GM21390 (cell line): ENCODE measurements at regions not wholly inside any gene's neighbourhood (a gene's known extent, or its start where the extent isn't known, plus 50 kb on each side); places are given as distances from the start of the nearest gene placed in this dataset.

Source experiments
- ATAC-seq: cut with Tn5 transposase; IDR thresholded peaks from one replicate; pipeline ENCODE4 v1.9.1; 2021; ENCODE audit not compliant: unreplicated experiment

DNA sequence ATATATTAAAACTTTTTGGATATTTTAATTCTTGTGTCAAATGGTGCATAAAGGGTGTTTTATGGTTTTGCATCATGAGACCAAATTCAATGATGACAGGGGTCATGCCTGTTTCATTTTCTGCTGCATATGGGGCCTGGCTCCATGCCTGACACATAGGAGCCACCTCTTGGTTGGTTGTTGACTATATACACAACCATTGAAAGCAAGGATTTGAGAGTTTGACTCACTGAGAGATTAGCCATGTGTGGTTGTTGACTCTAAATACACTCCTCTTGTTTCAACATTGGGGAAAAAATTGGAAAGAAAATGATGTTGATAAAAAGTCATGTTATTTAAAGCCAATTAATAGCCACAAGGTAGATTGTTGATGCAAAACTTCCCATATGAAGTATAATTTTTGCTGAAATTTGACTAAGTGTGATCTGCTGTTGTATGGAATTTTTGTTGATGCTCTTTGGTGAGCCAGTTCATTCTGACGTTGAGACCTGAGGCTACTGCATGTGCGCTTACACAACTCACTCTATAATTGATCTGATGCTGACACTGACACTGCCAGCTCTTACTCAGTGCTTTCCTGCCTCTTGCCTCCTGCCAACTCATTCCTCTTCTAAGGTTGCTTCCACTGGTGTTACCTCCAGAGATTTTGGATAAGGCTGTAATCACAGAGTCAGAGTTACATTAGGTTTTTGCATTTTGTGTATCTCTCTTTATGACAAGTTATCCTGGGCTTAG is 446.2 kb upstream of the SLC14A2 start:
- no peak for ATAC-seq

DNA sequence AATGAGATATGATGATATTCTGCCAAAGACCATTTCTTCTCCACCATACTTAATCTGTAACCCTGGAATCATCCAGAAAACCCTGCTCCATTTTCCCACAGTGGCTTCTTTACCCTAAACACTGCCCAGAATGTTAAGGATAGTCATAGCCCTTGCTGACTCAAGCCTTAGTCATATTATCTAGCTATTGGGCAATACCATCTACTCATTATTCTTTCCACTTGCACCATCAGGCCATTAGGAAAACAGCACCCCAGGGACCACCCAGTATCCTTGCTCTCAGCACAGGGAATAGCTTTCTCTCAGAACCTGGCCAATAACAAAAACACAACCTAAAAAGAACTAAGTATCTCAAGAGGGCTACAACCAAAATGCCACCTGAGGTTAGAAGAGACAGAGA is 445.7 kb upstream of the SLC14A2 start:
- no peak for ATAC-seq

DNA sequence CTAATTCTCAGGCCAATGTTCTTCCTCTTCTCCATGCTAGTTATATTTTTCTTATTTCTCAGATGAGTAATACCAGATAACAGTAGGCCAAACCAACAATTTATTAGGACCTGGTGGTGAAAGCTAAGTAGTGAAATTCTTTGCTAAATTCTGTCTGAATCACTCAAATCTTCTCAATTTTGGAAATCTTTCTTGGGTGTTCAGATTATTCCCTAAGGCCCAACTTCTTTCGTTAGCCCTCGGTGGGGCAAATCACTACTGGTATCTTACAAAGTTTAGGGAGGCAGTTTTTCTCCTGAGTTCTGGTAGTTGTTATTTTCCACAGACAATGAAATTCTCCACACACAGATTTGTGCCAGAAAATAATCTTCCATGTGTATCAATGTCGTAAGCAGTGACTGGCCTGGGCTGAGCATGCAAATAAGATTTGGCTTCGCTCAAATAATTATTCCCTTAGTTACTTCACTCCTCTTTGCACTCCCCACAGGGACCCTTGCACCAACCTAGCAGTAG is 443.5 kb upstream of the SLC14A2 start:
- ATAC-seq, result no peak

DNA sequence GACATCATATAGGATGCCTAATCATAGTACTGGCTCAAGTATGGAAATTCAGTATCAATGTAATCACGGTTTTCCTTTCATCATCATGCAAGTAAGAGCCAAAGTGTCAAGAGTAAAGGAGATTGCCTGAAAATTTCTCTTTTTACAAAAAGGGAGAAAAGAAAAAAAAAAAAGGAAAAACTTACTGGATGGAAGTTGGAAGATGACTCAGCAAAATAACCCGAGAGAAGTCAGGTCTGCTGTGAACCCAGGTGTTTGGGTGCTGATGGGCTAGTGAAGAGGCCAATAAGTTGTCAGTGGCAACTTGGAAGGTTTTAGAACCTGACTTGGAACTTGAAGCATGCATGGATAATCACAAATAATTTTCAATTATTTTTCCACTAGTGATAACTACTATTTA is 441.9 kb upstream of the SLC14A2 start:
- ATAC-seq, result no peak

DNA sequence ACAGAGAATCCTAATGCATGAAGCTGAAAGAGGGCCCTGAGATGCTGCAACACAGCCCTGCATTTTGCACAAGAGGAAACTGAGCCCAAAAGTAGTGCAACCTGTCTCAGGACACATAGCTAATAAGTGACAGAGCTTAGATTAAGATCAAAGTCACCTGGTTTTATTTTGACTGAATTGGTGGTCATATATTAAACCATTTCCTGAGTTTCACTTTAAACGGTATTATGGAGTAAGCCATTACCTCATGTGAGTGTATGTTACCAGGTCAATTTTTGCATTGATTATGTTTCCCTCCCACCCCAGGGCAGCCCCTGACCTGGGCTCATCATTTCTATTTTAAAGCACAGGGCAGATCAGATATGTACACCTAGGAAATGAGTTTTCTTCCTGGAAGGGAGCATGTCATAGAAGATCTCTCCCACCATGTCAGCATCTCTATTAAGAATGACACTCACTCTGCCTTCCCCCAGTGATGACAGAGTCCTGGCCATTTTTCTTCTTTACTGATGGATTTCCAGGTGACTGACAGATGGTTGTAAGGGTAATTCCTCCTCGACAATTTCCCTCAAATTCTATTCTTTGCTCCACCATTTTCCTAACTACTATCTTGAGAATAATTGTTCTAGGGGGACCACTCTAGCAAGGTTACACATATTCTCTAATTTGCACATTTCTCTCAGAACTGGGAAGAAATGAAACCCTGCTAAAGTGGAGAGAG is 441.3 kb upstream of the SLC14A2 start:
- peak; percentile 37 for ATAC-seq

DNA sequence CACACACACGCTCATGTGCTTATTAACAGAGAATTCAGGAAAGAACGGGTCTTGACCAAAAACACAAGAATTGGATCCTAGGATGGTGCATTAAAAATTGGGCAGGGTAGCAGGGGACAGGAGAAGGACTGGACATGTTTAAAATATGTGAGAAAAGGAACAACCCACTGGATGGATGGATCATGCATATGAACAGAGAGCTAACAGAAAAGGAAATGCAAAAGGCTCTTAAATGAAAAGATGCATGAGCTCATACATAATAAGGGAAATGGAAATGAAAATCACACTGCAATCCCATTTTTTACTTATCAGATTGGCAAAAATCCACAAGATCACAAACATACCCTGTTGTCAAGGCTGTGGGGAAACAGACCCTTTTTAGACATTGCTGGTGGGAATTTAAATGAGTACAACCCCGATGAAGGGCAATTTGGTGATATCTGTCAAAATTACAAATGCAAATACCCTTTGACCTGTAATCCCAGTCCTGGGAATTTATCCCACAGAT is 440.6 kb upstream of the SLC14A2 start:
- ATAC-seq, result no peak

DNA sequence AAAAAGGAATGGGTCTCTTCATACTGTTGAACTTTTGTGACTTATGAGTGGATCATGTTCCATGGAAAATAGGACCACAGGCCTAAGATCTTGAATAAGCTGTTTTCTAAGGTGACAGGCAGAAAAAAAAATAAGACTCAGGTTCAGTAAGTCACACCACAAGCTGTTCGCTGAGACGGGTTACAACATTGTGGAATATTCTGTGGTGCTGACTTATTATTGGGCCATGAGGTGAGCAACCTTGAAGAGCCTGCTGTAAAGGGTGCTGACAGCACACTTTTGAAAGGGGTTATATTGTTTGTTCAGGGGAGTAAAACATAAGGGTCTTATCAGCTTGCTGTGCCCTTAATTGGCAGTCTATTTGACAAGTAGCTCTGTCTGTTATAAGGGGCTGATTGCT is 439.8 kb upstream of the SLC14A2 start:
- no peak for ATAC-seq

DNA sequence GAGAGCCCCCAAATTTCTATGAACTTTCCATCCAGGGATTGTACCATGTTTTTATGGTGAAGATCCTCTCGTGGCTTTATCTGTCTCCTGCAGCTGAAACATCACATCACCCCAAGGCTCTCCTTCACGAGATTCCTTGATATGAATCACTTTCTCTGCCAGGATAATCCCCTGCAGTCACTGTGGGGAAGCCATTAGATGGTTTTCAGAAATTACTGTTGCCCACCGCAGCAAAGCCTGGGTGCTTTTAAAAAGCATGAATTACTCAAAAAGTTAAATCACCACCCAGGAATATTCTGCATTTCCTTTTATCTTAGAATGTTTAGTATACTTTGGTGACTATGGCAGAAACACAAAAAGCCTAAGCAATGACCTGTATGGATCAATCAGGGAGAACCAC is 428.4 kb upstream of the SLC14A2 start:
- no peak for ATAC-seq

DNA sequence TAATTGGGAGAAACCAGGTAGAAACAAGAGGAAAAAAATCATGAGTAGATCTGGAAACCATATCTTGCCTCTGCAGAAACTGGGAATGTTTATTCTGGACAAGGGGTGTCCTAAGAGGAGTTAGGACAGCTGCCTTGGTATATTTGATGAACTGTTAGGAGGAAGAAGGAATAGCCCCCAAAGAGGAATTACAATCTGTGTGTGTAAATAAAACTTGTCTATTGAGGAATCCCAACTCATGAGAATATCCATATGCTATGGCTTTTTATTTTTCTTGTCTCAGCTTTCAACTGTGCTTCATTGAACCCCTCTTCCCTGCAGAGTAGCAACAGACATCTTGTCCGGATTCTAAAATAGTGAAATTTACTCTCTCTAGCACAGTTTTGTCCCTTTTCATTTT is 423.5 kb upstream of the SLC14A2 start:
- no peak for ATAC-seq

DNA sequence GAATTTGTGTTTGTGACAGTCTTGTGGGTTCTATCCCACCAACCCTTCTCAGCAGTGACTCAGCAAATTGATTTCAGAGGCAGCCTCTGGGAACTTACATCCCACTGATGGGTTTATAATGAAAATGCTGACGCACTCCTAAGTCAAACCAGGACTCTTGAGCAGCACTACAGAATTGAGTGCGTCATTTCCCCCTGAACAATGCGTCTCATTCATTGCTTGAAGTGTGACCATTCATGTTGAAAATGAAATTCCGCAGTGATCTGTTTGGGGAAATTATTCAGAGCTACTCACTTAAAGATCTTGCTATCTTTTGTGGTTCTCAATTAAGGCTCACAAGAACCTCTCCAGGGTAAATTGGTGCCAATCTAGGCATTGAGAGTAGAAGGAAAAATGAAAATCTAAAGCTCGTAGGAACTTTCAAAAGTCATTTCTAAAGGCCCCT is 417.7 kb upstream of the SLC14A2 start:
- peak; percentile 98 for ATAC-seq

DNA sequence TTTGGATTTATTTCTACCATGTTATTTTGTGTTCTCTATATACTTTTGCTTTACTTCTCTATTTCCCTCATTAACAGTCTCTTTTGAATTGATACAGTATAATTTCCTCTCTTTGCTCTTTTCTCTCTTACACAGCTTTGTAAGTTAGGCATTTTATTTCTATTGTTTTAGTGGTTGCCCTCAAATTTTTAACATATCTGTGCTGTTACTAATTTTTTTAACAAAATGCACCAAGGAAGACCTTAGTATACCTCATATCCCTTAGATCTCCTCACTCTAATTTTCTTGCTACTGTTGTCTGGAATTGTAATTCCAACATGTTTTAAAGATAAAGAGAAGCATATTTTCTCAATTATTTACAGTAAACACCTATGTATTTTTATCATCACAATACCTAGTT is 416.8 kb upstream of the SLC14A2 start:
- ATAC-seq, result no peak

DNA sequence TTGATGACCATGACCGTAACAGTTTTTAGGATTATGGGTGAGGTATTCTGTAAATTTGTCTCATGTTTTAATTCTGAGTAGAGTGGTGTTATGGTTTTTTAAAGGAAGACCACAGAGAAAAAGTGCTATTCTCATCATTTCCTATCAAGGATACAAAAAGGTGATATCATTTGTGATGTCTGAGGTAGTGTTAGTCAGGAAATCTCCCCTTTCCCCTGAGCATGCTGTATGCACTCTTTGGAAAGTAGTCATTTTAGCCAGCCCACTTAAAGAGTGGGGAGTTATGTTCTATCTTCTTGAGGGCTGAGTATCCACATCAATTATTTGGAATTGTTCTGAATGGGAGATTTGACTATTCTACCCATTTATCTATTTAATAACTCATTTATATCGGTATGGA is 414.2 kb upstream of the SLC14A2 start:
- ATAC-seq, result no peak

DNA sequence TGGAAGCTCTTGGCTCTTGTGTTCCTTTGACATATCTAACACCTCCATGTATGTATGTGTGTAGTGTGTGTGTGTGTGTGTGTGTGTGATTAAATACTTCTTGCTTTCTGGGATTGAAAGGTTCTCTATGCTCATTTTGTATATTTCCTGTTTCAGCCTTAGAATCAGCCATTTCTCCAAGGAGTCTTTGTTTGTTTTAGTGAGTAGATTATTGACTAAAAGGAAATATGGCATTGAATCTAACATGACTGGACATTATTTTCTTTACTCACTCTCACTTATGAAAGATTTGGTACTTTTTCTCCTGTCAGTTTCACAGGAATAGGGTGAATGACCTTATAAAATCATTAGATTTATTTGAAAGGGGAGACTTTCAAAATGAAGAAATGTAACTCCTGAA is 413.8 kb upstream of the SLC14A2 start:
- no peak for ATAC-seq

DNA sequence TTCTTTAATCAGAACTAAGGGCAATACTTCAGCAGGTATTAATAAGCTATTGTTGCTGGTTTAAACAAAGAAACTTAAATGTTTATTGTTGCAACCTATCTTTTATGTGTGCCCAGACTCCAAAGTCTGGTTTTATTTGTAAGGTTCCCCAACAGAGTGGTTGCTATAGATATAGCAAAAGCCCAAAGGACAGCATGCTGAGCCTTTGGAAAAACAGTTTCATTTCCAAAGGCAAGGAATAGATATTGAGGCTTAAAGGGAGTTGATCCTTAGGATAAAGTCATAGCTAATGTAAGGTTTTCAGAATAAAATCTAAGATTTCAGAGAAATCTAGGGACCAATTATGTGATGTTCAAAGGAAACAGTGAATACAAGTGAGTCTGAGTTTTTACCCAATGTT is 413.2 kb upstream of the SLC14A2 start:
- no peak for ATAC-seq

DNA sequence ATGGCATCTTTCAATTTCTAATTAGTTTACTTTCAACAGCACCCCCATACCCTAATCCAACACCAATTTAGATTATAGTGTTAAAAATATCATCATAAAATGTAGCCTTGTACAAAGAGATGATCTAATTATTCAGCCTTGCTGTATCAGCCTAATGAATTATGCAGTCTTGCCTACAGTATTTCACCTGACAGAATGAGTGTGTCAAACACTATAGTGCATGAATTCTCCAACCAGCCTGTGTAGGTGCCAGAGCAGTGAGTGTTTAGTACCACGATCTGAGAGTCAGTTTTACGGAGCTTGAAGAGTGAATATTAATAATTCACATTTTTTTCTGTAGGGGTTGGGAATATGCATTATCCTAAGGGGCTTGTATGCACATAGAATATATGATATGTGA is 411.6 kb upstream of the SLC14A2 start:
- no peak for ATAC-seq

DNA sequence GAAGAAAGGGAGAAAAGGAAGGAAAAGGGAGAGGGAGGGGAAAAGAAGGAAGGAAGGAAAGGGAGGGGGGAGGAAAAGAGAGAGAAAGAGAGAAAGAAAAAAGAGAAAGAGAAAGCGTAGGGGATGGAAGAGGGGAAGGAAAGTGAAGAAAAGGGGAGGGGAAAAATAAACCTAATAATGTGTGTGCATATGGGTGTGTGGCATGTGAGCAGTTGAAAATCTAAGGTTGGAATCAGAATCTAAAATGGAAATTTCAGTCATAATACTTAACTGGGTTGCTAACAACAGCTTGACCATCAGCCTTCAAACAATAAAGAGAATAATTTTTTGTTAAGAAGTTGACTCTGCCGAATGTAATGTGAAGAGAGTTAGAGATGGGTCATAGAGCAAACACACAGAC is 407.9 kb upstream of the SLC14A2 start:
- ATAC-seq, result no peak

DNA sequence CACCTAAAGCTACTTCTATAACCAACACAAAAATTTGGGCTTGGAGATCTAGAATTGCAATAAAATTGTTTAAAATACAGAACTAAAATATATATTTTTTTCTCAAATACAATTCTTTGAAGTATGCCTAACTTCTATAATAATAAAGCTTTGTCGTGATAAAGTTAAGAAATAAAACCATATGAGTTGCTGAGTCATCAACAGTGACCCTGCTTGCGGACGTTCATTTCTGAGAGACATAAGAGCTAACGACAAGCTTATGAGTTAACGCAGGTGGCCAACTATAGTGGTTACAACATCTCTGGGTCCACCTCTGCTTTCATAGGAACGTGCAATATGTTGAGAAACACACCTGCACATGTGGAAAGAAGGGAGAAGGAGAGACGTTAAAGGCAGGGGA is 407.1 kb upstream of the SLC14A2 start:
- ATAC-seq, result no peak

DNA sequence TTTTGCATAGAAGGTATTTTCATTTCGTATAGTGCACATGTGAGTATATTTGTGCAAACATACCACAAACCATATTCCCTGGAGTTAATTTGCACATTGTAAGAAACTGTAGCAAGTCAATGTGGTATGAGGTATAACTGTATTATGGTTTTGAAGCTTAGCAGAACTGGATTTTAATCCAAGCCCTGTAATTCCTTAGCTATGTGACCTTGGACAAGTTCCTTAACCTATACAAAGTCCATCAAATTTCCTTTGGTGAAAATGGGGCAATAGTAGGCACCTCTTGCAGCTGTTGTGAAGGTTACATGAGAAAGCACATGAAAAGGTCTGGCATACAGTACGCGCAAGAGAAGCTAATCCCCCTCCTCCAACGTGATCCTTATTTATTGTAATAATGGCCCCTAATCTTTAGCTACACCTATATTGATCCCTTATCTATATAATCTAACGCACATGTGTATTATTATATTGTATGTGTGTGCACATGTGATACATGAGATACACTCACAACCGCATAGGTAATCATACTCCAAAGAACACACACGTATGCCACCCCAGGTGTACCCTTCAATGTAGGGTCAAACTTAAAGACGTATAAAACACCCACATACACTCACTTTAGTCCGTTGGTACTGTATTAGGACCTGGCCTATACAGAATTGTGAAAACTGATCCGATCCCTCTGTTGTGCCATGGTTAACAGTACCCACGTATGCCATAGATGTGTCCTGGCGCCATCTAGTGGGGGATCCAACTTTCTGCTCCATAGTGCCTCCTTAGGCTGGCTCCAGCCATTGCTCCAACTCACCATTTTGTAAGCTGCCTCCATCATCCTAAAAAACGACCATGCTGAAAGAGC is 402.9 kb upstream of the SLC14A2 start:
- ATAC-seq, result peak; percentile 99

DNA sequence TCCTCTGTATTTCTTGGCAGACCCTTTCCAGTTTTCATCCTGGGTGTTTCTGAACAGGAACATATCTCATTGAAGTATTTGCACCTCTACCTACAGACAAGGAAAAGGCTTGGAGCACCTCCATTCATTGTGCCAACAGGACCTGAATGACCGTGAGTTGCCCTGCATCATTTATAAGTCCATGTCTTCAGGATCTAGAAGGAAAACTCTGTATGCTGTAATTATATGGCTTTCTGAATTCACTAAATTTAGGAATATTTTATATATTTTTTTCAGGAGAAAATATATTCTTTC is 402.3 kb upstream of the SLC14A2 start:
- peak; percentile 24 for ATAC-seq

DNA sequence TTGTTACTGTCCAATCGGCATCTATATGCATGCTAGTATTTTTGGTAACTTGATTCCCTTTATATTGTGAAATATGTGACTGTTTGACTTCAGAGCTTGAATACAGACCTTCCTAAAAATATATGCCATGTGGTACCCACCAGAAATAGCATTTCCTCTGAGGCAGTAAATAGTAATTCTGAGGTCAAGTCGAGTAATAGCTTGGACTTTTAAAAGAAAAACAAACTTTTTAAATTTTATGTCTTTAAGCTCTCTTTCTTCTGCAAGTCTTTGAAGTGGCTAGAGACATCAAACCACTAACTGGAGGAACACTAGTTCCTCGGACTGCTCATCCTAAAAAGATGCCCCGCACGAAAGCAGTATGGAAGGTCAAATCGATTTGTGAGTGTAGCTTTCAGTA is 396.8 kb upstream of the SLC14A2 start:
- ATAC-seq, result no peak

DNA sequence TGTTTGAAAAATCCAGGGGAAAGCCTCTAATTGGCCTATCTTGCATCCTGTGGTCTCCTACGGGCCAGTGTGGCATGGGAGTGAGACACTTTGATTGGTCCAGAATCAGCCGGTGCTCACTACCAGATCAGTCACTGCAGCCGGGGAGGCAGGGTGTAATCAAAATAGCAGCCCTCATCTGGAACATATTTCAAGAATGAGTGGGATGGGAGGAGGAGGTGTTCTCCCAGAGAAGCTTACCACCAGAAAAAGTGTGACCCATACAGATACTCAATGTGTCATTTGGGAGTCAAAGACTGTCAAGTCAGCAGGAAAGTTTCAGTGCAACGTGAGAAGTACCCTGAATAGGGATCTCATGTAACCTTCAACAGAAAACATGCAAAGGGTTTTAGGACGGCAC is 393.9 kb upstream of the SLC14A2 start:
- no peak for ATAC-seq

DNA sequence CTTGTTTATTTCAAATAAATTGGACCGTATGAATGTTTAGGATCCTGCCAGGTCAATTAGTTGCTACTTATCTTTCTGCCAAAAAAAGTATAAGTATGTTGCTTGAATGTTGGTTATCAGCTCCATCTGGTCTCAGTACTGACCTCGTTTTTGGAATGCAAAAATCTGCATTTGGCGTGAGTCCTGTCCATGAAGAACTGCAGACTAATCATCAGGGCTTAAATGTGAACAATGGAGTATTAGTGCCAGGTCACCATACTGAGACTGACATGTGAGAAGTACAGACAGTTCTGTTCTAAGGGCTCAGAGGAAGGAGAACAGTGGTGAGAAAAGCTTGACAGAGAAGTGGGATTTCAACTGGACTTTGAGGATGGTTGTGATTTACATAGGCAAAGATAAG is 393.1 kb upstream of the SLC14A2 start:
- no peak for ATAC-seq
